ENCODE measurements at regions not wholly inside any gene's neighbourhood (a gene's known extent, or its start where the extent isn't known, plus 50 kb on each side); places are given as distances from the start of the nearest gene placed in this dataset.

- Mint-ChIP-seq H3K4me1 (peaks cover 3% of the 10 kb centered on the region), H3K4me3 (no peak overlapping the region), H3K36me3 (no peaks in the 10 kb centered on the region), H3K27me3 (no peaks in the 10 kb centered on the region), H3K9me3 (no peaks in the 10 kb centered on the region), H3K27ac (no peak overlapping the region)
These were observed 127.4 kb downstream of the ST8SIA2 start for GRCh38 chr15:92520914-92521623.

GRCh38 chr15:92519709-92520108 is 126.0 kb downstream of the ST8SIA2 start:
- Mint-ChIP-seq H3K27ac (no peak overlapping the region), H3K27me3 (no peaks in the 10 kb centered on the region), H3K4me3 (no peak overlapping the region), H3K36me3 (no peaks in the 10 kb centered on the region), H3K9me3 (no peaks in the 10 kb centered on the region), H3K4me1 (peaks cover 3% of the 10 kb centered on the region)
